SW480 (cell line): ENCODE measurements at regions not wholly inside any gene's neighbourhood (a gene's known extent, or its start where the extent isn't known, plus 50 kb on each side); places are given as distances from the start of the nearest gene placed in this dataset.

Source experiments
- DNase-seq: peaks from one replicate; pipeline ENCODE4 v3.0.0-alpha.2; 2016; ENCODE audit warnings: low spot score

DNA sequence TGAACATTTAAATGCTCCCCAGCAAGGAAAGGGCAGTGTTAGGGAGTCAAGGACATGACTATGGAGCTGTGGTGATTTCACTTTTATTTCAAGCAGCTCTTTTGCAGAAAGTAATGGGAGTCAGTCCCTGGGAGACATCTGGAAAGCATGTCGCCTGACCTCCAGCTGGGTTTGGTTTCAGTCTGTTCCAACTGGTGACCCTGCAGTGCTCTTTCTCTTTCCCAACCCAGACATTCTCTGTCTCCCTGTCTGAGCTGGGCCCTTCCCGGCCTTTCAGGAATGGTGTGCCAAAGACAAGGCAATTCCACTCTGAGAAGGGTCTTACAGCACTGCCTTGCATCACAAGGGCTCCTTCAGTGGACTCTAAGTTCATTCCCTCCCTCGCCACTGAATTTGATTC is 323.2 kb downstream of the OSR1 start:
- DNase-seq, result no peak

DNA sequence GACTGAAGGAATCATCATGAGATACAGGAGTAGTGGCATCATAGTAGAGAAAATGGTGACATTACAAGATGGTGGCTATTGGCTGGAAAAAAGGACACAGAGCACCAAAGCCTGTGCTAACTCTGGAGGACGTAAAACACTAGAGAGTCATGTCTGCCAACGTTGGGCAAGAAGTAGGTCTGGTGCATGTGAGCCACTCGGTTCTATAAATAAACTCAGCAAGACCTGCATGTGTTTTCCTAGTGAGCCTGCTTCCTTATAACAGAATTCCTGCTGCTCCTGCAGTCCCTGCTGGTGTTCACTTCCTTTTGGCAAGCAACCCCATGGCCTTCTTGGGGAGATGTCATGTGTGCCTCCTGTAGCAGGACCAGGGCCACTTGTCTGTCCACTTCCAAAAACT is 325.2 kb downstream of the OSR1 start:
- DNase-seq, result no peak

DNA sequence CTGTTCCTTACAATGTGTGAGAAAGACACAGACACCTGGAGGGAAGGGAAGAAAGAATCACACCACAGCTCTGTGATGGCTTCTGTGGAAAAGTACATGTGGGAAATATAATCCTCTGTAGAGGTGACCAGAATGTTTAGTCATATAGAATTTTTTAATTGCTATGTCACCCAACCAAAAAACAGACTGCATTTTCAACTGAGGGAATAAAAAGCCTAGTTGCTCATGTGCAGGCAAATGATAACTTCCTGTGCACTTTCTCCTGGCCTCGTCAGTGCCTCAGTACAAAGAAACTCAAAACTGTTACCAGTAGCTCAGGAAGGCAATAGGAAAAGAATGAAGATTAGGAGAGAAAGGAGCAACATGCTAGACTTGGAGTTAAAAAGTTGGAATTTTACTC is 326.8 kb downstream of the OSR1 start:
- no peak for DNase-seq

DNA sequence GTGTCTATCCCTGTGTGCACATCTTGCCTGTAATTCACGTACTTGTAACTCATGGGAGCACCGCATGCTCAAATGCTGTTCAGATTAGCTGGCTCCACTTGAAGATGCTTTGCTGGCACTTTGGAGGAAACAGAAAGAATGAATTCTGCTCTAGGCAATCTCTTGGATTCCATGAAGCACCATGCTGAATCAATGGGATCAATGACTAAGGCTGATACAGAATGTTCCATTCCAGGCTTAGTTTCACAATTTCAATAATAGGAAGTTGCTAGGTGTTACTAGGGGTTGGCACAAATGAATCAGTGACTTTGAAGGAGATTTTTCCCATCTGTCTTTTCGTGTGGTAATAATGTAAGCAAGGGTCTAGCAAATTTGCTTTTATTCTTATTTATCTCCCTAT is 328.8 kb downstream of the OSR1 start:
- DNase-seq, result no peak

DNA sequence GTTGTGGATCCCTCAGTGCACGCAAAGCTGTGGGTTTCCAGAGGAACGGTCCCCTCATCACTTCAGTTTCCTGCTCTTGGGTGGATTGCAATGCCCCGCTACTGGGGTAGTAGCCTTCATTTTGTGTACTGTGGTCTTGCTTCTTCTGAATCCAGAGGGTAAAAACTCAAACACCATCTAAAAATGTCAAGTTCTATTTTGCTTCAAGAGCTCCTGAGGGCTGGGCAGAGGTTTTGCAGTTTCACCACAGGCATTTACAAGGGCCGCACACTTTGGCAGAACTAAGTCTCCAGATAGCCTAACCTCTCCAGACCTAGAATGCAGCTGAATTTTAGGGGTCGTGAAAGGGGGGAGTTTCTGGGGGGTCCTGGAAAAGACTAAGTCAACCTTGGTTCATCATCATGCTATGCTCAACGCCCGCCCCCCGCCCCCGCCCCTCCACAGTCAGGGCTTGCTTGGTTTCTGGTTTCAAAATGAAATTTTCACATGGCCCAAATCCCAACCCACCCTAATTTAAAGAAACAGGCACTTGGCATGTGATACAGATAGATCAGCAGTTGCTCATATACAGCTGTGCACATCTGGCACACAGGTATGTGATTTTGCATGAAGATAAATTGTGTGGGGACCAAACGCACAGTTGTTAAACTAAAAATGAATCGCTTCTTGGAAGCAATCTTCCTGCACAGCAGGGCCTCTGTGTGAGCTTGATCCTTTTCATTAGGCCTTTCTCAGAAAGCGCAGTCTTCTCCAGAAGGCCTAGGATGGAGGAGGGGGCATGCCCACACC is 329.6 kb downstream of the OSR1 start:
- DNase-seq, result no peak

DNA sequence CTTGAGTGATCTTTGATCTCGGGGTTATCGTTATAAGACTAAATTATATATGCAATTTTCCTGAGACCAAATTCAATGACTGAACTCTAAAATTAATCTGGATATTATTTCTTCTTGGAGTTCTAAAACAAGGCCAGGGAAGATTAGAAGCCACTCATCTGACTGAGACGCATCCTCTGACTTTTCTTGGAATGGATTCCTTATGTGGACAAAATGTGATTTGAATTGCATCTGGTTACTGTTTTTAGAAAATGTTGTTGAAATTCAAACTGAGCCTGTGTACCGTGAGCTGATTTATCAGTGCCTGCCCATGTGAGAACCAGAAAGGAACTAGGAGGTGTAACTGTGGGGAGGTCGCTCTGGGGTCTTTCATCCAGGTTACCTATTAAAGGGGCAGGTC is 330.8 kb downstream of the OSR1 start:
- no peak for DNase-seq

DNA sequence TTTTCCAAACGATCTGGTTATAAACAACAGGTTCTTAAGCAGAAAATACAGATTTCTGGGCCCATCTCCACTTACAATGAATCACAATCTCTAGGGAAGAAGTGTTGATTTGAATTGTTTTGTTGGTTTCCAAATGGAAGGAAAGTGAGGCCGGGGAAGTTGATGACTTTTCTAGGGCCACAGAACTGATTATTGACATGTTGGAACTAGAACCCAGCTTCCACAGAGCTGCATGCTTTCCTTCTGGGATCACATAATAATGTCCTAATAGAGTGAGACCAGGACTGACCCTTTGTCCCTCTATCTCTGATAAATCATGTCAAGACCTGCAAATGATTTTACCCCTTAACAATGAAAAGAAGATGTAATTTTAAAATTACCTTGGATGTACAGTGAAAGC is 332.2 kb downstream of the OSR1 start:
- no peak for DNase-seq

DNA sequence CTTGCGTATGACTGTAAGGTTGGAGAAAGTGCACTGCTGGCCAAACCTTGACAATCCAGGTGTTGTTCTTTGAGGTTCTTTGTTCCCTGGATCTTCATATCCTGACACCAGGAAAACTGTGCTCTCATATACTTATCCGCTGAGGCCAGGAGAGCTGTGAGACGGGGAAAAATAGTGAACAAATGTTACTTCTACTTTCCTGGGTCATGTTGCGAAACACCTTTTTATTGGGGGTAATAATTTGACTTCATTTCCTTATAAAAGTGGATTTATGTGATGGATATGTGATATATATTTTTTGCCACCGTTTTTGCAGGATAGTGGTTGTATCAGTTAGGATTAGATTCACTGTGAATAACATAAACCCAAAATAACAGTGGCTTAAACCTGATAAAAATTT is 336.1 kb downstream of the OSR1 start:
- no peak for DNase-seq

DNA sequence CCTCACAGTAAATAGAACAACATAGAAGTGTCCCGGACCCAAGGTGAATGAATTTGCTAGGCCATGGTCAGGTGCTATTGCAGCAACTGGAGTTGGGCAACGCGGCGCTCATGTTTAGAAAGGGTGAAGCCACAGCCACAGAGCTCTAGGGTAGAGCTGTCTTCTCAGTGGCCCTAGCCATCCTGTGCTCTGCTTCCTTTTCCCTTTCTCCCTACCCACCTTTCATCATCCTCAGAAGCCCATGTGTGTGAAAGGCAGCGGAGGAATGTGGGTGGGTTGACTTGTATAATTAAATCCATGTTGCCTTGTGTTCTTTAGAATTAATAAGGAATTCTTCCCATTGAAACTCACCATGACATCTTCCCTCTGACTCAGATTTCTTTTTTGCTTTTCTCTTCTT is 336.7 kb downstream of the OSR1 start:
- DNase-seq, result no peak

DNA sequence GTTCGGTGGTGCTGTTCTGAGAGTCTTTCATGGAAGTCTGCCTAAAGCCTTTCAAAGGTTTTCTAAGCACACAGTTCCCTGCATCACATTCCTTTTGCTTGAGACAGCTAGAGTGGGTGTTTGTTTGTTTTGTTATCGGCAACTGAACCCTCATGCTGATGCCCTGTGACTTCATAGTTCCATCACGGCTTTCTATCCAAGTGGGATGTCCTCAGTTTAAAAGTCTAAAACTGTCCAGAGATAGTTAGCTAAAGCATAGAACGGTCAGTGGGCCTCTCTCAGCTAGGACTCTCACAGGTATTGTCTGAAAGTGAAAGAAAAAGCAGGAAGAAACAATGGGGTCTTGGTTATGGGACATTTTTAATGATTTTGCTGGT is 337.3 kb downstream of the OSR1 start:
- peak; percentile 70 for DNase-seq

DNA sequence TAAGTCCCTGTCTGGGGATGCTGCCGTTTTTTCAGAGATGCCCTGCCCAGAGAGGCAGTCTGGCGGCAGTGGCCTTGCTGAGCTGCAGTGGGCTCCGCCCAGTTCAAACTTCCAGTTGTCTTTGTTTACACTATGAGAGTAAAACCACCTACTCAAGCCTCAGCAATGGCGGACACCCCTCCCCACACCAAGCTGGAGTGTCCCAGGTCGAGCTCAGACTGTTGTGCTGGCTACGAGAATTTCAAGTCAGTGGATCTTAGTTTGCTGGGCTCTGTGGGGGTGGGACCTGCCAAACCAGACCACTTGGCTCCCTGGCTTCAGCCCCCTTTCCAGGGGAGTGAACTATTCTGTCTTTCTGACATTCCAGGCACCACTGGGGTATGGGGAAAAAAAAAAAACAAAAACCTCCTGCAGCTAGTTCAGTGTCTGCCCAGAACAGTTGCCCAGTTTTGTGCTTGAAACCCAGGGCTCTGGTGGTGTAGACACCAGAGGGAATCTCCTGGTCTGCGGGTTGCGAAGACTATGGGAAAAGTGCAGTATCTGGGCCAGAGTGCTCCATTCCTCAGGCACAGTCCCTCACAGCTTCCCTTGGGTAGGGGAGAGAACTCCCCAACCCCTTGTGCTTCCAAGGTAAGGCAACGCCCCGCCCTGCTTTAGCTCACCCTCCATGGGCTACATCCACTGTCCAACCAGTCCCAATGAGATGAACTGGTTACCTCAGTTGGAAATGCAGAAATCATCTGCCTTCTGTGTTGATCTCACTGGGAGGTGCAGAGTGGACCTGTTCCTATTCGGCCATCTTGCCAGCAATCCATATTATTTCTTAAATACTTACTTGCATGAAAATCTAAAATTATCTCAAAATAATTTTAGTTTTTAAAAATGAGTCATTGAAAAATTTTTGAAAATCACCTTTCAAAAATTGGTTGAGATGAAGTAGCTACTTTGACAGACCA is 338.0 kb downstream of the OSR1 start:
- no peak for DNase-seq

DNA sequence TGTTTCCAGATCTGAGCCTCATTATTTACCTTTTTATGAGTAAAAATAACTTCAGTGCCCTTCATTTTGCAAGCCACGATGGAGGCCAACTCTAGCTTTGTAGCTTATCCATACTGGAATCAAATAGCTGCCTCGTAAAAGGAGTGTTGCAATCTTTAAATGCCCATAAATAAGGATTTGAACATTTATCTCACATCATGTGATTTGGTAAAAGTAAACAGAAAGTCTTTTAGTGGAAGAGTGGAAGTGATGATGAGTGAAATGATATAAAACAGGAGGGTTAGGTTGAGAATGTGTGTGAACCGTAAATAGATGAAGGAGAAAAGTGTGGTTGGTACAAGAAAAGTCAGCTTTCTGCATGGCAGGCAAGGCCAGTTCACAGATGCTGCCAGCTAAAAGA is 348.9 kb downstream of the OSR1 start:
- no peak for DNase-seq

DNA sequence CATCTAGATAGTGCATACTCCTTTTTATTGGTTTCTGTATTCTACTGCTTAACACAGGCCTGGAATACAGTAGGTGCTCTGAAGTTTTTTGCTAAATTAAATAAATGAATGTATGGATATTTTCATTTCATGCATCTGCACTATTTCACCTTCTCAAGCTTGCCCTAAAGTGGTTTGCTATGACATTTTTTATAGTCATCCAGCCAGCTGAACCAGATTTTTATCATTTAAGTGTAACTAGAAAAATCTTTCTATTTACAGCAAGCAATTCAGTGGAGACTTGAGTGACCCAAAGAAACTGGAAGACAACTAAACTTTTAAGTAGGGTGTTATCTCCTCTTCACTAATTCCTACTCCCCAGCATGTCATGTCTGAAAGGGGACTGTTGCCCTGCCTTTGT is 354.9 kb downstream of the OSR1 start:
- DNase-seq, result no peak

DNA sequence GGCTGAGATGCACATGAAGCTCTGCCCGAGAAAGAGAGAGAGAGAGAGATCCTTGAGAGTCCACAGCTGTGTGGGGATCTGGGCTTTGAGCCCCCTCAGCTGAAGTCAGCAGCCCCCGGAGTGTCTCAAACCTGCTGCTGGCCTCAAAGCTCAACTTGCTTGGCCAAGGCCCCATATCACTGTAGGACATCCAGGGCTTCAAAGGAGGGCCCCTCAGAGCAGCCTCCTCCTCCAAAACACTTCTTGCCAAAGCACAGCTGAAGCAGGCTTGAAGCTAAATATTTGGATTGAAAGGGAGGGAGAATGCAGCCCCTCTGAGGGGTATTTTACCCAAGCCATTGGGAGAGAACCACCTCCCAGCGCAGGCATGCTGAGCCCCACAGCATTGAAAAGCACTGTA is 357.6 kb downstream of the OSR1 start:
- DNase-seq, result no peak

DNA sequence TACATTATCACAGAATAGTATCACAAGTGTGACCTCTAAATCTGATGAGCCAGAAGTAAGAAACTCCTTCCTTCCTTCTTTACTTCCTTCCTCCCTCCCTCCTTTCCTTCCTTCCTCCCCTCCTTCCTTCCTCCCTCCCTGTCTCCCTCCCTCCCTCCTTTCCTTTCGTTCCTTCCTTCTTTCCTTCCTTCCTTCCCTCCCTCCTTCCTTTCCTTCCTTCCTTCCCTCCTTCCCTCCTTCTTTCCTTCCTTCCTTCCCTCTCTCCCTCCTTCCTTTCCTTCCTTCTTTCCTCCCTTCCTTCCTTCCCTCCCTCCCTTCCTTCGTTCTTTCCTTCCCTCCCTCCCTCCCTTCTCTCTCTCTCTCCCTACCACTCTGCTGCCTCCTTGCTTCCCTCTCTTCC is 359.2 kb downstream of the OSR1 start:
- no peak for DNase-seq

DNA sequence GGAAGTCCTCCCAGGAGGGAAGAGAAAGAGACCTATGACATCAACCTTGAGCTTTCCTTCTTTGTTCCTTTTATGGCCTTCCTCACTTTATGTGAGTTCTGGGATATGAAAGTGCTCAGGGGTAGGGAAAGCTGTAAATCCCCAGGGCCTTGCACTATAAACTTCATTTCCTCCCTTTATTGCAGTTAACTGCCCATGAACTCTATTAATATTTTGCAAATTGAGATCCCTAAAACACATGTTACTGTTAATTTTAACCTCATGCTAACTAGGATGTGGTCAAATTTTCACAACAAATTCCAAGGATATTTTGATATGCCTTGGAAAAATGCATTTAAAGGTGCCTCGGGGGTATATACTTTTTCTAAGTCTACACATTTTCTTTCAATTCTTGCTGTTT is 359.9 kb downstream of the OSR1 start:
- no peak for DNase-seq

DNA sequence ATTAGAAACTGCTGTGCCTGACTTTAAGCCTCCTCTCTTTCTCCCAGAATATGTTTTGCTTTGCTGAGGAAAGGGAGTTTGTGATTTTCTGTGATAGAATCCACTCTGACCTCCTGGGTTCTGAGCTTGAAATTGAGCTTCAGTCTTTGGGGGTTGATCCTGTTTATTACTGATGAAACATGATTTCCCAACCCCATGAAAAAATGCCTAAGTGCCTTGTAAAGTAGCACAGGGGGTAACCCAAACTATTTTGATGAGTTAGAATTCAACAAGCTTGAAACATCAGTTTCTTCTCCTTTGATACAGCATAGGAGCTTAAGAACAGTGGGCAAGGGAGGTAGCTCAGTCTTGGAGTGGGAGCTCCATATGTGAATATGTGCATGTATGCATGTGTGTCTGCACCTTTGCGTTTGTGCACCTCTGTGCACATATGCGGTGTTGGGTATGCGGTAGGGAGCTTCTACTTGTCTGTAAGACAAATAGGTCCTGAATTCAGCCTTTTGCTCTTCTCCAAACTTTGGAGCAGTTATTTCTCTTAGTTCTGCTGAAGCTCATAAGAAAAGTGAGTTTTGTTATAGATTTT is 364.6 kb downstream of the OSR1 start:
- DNase-seq, result no peak

DNA sequence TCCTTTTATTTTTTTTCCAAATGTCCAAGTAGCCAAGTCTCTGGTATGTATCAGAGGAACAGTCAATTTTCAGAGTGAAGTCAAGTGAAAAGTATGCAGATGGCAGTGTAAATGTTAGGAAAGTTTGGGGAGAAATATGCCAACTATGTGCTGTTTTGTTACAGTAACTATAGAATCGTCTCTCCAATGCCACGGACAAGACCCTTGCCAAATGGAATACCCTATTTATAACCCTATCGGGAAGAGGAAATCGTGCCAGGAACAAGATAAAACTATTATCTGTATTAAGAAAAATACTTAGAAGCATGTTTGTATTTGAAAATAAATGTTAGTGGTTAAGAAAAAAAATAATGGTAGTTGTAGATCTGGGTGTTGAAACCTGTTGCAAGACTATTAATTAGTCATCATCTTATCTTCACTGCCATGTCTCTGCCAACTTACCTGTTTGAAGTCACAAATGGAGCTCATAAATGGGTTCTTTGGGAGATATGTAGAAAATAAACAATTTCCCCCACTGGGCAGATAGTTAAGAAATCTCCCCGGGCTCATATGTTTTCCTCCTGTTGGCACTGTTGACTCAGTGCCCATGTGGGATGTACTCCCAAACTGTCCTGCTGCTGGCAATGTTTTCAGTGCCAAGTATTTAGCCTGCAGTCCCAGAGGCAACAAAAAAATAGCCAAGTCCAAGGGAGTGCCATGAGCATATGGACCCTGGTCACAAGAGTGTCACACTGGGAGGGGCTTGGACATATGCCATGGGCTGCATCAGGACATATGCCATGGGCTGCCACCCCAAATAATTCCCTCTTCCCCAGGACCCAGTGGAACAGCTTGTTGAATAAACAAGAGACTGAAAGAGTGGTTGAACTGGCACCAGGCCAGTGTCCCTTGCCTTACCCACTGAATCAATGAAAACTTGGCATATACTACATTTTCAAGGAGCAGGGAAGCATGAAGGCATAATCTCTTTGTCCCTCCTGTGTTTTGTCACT is 366.9 kb downstream of the OSR1 start:
- DNase-seq, result no peak

DNA sequence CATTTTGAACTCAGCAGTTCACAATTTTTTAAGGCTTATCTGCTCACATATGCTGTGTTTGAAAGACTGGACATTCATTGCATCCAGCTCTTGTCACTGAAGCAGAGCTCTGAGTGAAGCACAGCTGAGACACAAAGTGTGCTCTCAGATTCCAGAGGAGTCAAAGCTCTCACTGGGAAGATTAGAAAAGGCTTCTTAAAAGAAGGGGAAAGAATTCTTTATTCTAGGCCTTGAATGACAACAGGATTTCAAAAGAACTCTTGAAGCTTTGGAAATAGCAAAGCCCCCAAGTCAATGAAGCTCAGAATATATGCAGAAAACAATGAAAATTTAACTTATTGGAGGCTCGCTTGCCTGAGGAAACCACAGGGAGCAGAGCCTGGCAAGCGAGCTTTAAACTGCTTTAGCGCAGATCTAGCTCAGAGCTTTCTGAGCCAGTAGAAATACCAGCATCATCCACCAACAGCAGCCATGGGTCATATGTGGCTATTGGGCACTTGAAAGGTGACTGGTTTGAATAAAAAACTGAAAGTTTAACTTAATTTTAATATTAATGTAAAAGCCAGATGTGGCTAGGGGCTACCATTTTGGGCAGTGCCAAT is 369.7 kb downstream of the OSR1 start:
- DNase-seq, result no peak

DNA sequence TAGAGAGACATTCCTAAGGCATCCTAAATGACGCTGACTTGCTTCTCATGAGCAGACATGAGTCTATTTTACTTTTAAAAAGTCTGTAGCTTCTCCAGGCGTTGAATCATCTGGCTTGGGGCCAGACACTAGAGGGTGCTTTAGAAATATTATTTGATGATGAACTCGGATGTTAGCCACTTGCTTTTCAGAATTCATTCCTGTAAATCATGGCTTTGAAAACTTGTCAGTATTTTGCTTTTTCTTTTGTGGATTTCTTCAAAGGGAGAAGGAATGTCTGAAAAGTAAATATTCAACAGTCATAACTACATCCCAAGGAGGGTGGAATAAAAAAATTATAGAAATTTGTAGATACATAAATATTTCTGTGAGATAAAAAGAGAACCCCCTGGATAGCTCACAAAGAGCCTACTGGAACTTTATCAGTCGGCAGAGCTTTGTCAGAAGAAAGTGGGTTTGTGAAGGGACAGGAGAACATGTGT is 370.8 kb downstream of the OSR1 start:
- peak; percentile 18 for DNase-seq

DNA sequence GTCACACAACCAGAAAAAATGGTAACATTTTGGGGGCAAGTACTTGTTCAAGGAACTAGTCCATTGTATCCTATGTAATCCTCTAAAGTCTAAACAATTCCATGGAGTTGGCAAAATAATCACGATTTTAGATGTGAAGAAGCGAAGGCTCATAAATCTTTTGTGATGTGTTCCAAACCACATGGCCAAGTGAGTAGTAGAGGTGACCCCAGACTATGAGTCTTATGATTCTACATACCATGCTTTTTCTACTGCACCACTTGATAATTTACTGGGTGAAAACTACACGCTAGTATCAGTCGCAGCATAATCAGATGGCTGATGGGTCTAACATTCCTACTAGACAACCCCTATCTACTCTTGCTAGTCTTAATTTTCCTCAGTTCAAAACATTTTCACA is 371.4 kb downstream of the OSR1 start:
- DNase-seq, result no peak
